SU-DHL-6 (cell line): ENCODE measurements at regions not wholly inside any gene's neighbourhood (a gene's known extent, or its start where the extent isn't known, plus 50 kb on each side); places are given as distances from the start of the nearest gene placed in this dataset.

Experiments
- H2AFZ ChIP-seq: fragments of 200-600 bp; sonication (generic); 2 replicates; pipeline ENCODE4 v1.6.1; 2014; ENCODE audit warnings: low read depth, mild to moderate bottlenecking, moderate library complexity, mixed read lengths, antibody characterized with exemption, low read length; ENCODE audit not compliant: severe bottlenecking
- H3F3A ChIP-seq: fragments of 200-600 bp; shearing (Covaris generic); 2 replicates; pipeline ENCODE4 v1.6.0; 2016; ENCODE audit warnings: antibody characterized with exemption, mild to moderate bottlenecking; ENCODE audit not compliant: insufficient read depth
- H3K27ac ChIP-seq: fragments of 200-600 bp; sonication (generic); 2 replicates; pipeline ENCODE4 v1.5.1; 2016; ENCODE audit warnings: low read depth, mild to moderate bottlenecking, low read length, moderate library complexity, mixed read lengths
- H3K27me3 ChIP-seq: fragments of 200-600 bp; sonication (generic), shearing (Covaris generic); 2 replicates; pipeline ENCODE4 v1.6.0; 2014; ENCODE audit warnings: mild to moderate bottlenecking, low read length
- H3K36me3 ChIP-seq: fragments of 200-600 bp; sonication (generic); 2 replicates; pipeline ENCODE4 v1.6.1; 2014; ENCODE audit warnings: mild to moderate bottlenecking, low read length, mixed read lengths
- H3K4me2 ChIP-seq: fragments of 300-600, 200-600 bp; shearing (Covaris generic), sonication (generic); 2 replicates; pipeline ENCODE4 v1.6.0; 2014; ENCODE audit warnings: low read length, low read depth, mild to moderate bottlenecking; ENCODE audit not compliant: poor library complexity, severe bottlenecking
- H3K4me3 ChIP-seq: fragments of 200-600 bp; sonication (generic); 2 replicates; pipeline ENCODE4 v1.5.1; 2014; ENCODE audit warnings: antibody characterized with exemption, low read length, mild to moderate bottlenecking, mixed read lengths; ENCODE audit not compliant: insufficient read depth, poor library complexity, severe bottlenecking
- H3K79me2 ChIP-seq: fragments of 200-600 bp; sonication (generic); 2 replicates; pipeline ENCODE4 v1.6.1; 2014; ENCODE audit warnings: mild to moderate bottlenecking, low read length, moderate library complexity; ENCODE audit not compliant: insufficient read depth
- H3K9ac ChIP-seq: fragments of 200-600 bp; sonication (generic); 2 replicates; pipeline ENCODE4 v1.7.0; 2014; ENCODE audit warnings: mild to moderate bottlenecking, low read length
- H3K9me2 ChIP-seq: fragments of 200-600 bp; sonication (generic); replicated peaks from 2 replicates; pipeline ENCODE4 v1.6.1; 2014; ENCODE audit warnings: low read length; ENCODE audit not compliant: insufficient read depth
- H3K9me3 ChIP-seq: fragments of 200-600 bp; sonication (generic); 2 replicates; pipeline ENCODE4 v1.6.1; 2014; ENCODE audit warnings: low read length, mixed read lengths; ENCODE audit not compliant: insufficient read depth
- H4K20me1 ChIP-seq: fragments of 200-600 bp; sonication (generic); 2 replicates; pipeline ENCODE4 v1.6.1; 2014; ENCODE audit warnings: low read depth, mild to moderate bottlenecking, antibody characterized with exemption, low read length, moderate library complexity, mixed read lengths
- CTCF ChIP-seq: fragments of 200-600 bp; sonication (generic); IDR thresholded peaks from one replicate; pipeline ENCODE4 v1.5.1; 2017; ENCODE audit warnings: antibody characterized with exemption, mild to moderate bottlenecking, low read length, moderate library complexity; ENCODE audit not compliant: insufficient read depth, poor library complexity, severe bottlenecking
- EZH2phosphoT487 ChIP-seq: fragments of 200-600 bp; sonication (generic), shearing (Covaris generic); conservative IDR thresholded peaks from 2 replicates; pipeline ENCODE4 v1.6.1; 2018; ENCODE audit warnings: mild to moderate bottlenecking, antibody characterized with exemption, low read length, moderate library complexity, mixed read lengths

GRCh38 chr20:19071902-19072498 lies 140.4 kb upstream of the SLC24A3 start:
- no peak overlapping the region for H3K4me3 ChIP-seq

GRCh38 chr20:19072988-19073387 lies 139.5 kb upstream of the SLC24A3 start:
- no peaks in the 10 kb centered on the region for H3K36me3 ChIP-seq
- no peaks in the 10 kb centered on the region for H3K79me2 ChIP-seq
- no peaks in the 10 kb centered on the region for H3F3A ChIP-seq
- no peaks in the 10 kb centered on the region for H3K9me2 ChIP-seq
- no peaks in the 10 kb centered on the region for H3K9me3 ChIP-seq
- no peaks in the 10 kb centered on the region for H4K20me1 ChIP-seq
- H3K4me2 ChIP-seq, result no peak overlapping the region
- no peak overlapping the region for H2AFZ ChIP-seq
- no peaks in the 10 kb centered on the region for H3K27me3 ChIP-seq
- H3K27ac ChIP-seq, result no peak overlapping the region
- H3K9ac ChIP-seq, result no peak overlapping the region
- no peak for TF ChIP-seq CTCF
- TF ChIP-seq EZH2phosphoT487, result no peak
- H3K4me3 ChIP-seq, result no peak overlapping the region

More at GRCh38 chr20:19071902-19072498, 140.4 kb upstream of the SLC24A3 start:
- no peaks in the 10 kb centered on the region for H3K36me3 ChIP-seq
- no peak overlapping the region for H3K9ac ChIP-seq
- H4K20me1 ChIP-seq, result no peaks in the 10 kb centered on the region
- H3K27me3 ChIP-seq, result no peaks in the 10 kb centered on the region
- H3K79me2 ChIP-seq, result no peaks in the 10 kb centered on the region
- peaks cover 2% of the 10 kb centered on the region; the same call in 1 of the 2 replicates for H3K9me3 ChIP-seq
- H2AFZ ChIP-seq, result no peak overlapping the region
- H3K27ac ChIP-seq, result peak overlapping the region; percentile 63
- H3K4me2 ChIP-seq, result no peak overlapping the region
- H3K9me2 ChIP-seq, result no peaks in the 10 kb centered on the region
- TF ChIP-seq EZH2phosphoT487 (no peak), CTCF (no peak)
- no peaks in the 10 kb centered on the region for H3F3A ChIP-seq

GRCh38 chr20:19073584-19074218 lies 138.7 kb upstream of the SLC24A3 start:
- H3K36me3 ChIP-seq, result no peaks in the 10 kb centered on the region
- H3K27me3 ChIP-seq, result no peaks in the 10 kb centered on the region
- no peaks in the 10 kb centered on the region for H3F3A ChIP-seq
- TF ChIP-seq CTCF, result peak; percentile 21
- TF ChIP-seq EZH2phosphoT487, result no peak
- no peaks in the 10 kb centered on the region for H3K9me2 ChIP-seq
- H3K9me3 ChIP-seq, result no peaks in the 10 kb centered on the region
- H4K20me1 ChIP-seq, result no peaks in the 10 kb centered on the region
- no peak overlapping the region for H3K9ac ChIP-seq
- no peak overlapping the region for H3K4me2 ChIP-seq
- H2AFZ ChIP-seq, result no peak overlapping the region
- no peak overlapping the region for H3K27ac ChIP-seq
- H3K79me2 ChIP-seq, result no peaks in the 10 kb centered on the region
- H3K4me3 ChIP-seq, result no peak overlapping the region
